Central memory CD8-positive, alpha-beta T cell (primary cell): ENCODE measurements at regions not wholly inside any gene's neighbourhood (a gene's known extent, or its start where the extent isn't known, plus 50 kb on each side); places are given as distances from the start of the nearest gene placed in this dataset.

Source experiments
- ATAC-seq: fragments of 150-1000 bp; cut with Tn5 transposase; replicated peaks from 2 replicates; pipeline ENCODE4 v1.10.0; 2022; ENCODE audit warnings: mild to moderate bottlenecking, moderate FRiP score, moderate number of reproducible peaks; ENCODE audit not compliant: poor library complexity, severe bottlenecking; ENCODE audit errors: extremely low read depth
- DNase-seq, 2 donors: peaks; one replicate each; pipeline ENCODE4 v3.0.0; 2021; ENCODE audit warnings: low spot score in 2 of 2
- H3K27ac Mint-ChIP-seq: one replicate; pipeline ENCODE4 v1.8.0; 2022; ENCODE audit warnings: low read depth, mild to moderate bottlenecking, moderate library complexity, mixed read lengths
- H3K27me3 Mint-ChIP-seq: one replicate; pipeline ENCODE4 v1.8.0; 2022; ENCODE audit warnings: mixed read lengths
- H3K36me3 Mint-ChIP-seq: one replicate; pipeline ENCODE4 v1.8.0; 2022; ENCODE audit warnings: mild to moderate bottlenecking, moderate library complexity, mixed read lengths; ENCODE audit not compliant: insufficient read depth
- H3K4me1 Mint-ChIP-seq: one replicate; pipeline ENCODE4 v1.8.0; 2022; ENCODE audit warnings: mixed read lengths
- H3K4me3 Mint-ChIP-seq: one replicate; pipeline ENCODE4 v1.8.0; 2022; ENCODE audit warnings: mild to moderate bottlenecking, moderate library complexity, mixed read lengths
- H3K9me3 Mint-ChIP-seq: one replicate; pipeline ENCODE4 v1.8.0; 2022; ENCODE audit warnings: mixed read lengths

- H3K9me3 Mint-ChIP-seq = peaks cover 6% of the 10 kb centered on the region
- H3K27ac Mint-ChIP-seq = no peak overlapping the region
- no peaks in the 10 kb centered on the region for H3K27me3 Mint-ChIP-seq
- ATAC-seq (no peak), DNase-seq (no peak)
- no peak overlapping the region for H3K4me3 Mint-ChIP-seq
- no peaks in the 10 kb centered on the region for H3K36me3 Mint-ChIP-seq
- no peaks in the 10 kb centered on the region for H3K4me1 Mint-ChIP-seq
Observed at GRCh38 chr3:95177096-95177495, 1114.2 kb downstream of the NSUN3 start.

DNA sequence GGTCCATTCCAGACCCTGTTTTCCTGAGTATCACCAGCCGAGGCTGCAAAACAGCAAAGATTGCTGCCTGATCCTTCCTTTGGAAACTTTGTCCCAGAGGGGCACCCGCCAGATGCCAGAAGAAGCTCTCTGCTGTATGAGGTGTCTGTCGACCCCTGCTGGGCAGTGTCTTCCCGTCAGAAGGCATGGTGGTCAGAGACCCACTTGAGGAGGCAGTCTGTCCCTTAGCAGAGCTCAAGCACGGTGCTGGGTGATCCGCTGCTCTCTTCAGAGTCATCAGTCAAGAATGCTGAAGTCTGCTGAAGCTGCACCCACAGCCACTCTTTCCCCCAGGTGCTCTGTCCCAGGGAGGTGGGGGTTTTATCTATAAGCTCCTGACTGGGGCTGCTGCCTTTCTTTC is 1121.2 kb downstream of the NSUN3 start:
- Mint-ChIP-seq H3K4me1 (no peaks in the 10 kb centered on the region), H3K27ac (no peak overlapping the region), H3K36me3 (no peaks in the 10 kb centered on the region), H3K27me3 (no peaks in the 10 kb centered on the region), H3K4me3 (no peak overlapping the region), H3K9me3 (peaks cover 18% of the 10 kb centered on the region)
- DNase-seq = no peak
- ATAC-seq = no peak

- no peaks in the 10 kb centered on the region for H3K4me1 Mint-ChIP-seq
- peaks cover 11% of the 10 kb centered on the region for H3K9me3 Mint-ChIP-seq
- no peak overlapping the region for H3K27ac Mint-ChIP-seq
- ATAC-seq = no peak
- no peak overlapping the region for H3K4me3 Mint-ChIP-seq
- H3K36me3 Mint-ChIP-seq = no peaks in the 10 kb centered on the region
- H3K27me3 Mint-ChIP-seq = no peaks in the 10 kb centered on the region
- DNase-seq = no peak
Observed at GRCh38 chr3:95189348-95189747, 1126.5 kb downstream of the NSUN3 start.

DNA sequence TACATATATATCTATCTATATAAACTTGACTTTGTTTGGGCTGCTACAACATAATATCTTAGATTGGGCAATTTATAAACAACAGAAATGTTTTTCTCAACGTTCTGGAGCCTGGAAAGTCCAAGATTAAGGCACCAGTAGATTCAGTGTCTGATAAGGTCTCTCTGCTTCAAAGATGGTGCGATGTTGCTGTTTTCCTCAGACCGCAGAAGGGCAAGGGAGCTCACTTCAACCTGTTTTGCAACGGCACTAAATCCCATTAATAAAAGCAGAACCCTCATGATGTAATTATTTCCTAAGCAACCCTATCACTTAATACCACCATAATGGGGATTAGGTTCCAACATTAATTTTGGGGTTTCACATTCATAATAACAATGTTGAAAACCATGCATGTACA is 1134.8 kb downstream of the NSUN3 start:
- no peak overlapping the region for H3K27ac Mint-ChIP-seq
- ATAC-seq (no peak), DNase-seq (no peak)
- H3K4me1 Mint-ChIP-seq = no peaks in the 10 kb centered on the region
- H3K27me3 Mint-ChIP-seq = no peaks in the 10 kb centered on the region
- peaks cover 1% of the 10 kb centered on the region for H3K36me3 Mint-ChIP-seq
- H3K9me3 Mint-ChIP-seq = peaks cover 11% of the 10 kb centered on the region
- no peak overlapping the region for H3K4me3 Mint-ChIP-seq

DNA sequence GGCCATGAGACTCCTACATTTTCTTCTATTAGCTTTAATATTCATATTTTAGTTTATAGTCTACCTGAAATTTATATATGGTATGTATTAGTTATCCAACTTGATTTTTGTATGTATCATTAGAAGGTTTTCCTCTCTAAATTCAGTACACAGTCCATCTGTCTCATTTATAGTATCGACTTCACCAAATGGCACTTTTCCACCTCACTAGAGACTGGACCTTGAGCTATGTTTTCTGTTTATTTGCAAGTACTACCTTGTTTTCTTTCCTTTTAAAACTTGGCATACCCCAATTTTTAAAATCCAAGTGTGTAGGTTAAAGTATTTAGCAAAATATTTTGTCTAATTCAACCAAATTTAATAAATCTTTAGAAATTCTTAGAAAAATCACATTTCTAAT is 1137.5 kb downstream of the NSUN3 start:
- peaks cover 1% of the 10 kb centered on the region for H3K36me3 Mint-ChIP-seq
- peaks cover 22% of the 10 kb centered on the region for H3K9me3 Mint-ChIP-seq
- H3K27me3 Mint-ChIP-seq = no peaks in the 10 kb centered on the region

GRCh38 chr3:95210878-95211277 is 1148.0 kb downstream of the NSUN3 start:
- no peaks in the 10 kb centered on the region for H3K4me1 Mint-ChIP-seq
- peaks cover 14% of the 10 kb centered on the region for H3K9me3 Mint-ChIP-seq

More for the DNA sequence above, 1137.5 kb downstream of the NSUN3 start:
- Mint-ChIP-seq H3K27ac (no peak overlapping the region), H3K4me1 (no peaks in the 10 kb centered on the region), H3K4me3 (no peak overlapping the region)
- ATAC-seq (no peak), DNase-seq (no peak)

GRCh38 chr3:95212117-95212516 is 1149.3 kb downstream of the NSUN3 start:
- no peak overlapping the region for H3K4me3 Mint-ChIP-seq
- H3K9me3 Mint-ChIP-seq = peaks cover 11% of the 10 kb centered on the region
- no peaks in the 10 kb centered on the region for H3K4me1 Mint-ChIP-seq
- H3K27ac Mint-ChIP-seq = no peak overlapping the region
- ATAC-seq (no peak), DNase-seq (no peak)
- no peaks in the 10 kb centered on the region for H3K36me3 Mint-ChIP-seq
- no peaks in the 10 kb centered on the region for H3K27me3 Mint-ChIP-seq

More at GRCh38 chr3:95210878-95211277, 1148.0 kb downstream of the NSUN3 start:
- ATAC-seq (no peak), DNase-seq (no peak)
- Mint-ChIP-seq H3K27me3 (no peaks in the 10 kb centered on the region), H3K36me3 (no peaks in the 10 kb centered on the region), H3K4me3 (no peak overlapping the region), H3K27ac (no peak overlapping the region)

GRCh38 chr3:95215437-95215957 is 1152.6 kb downstream of the NSUN3 start:
- Mint-ChIP-seq H3K27me3 (no peaks in the 10 kb centered on the region), H3K4me1 (no peaks in the 10 kb centered on the region), H3K4me3 (no peak overlapping the region), H3K9me3 (peaks cover 13% of the 10 kb centered on the region), H3K27ac (no peak overlapping the region), H3K36me3 (no peaks in the 10 kb centered on the region)
- no peak for ATAC-seq
- no peak for DNase-seq

- DNase-seq (no peak), ATAC-seq (no peak)
- Mint-ChIP-seq H3K4me1 (no peaks in the 10 kb centered on the region), H3K27ac (no peak overlapping the region), H3K36me3 (no peaks in the 10 kb centered on the region), H3K27me3 (no peaks in the 10 kb centered on the region), H3K9me3 (peaks cover 6% of the 10 kb centered on the region), H3K4me3 (no peak overlapping the region)
Observed at GRCh38 chr3:95217661-95218060, 1154.8 kb downstream of the NSUN3 start.

DNA sequence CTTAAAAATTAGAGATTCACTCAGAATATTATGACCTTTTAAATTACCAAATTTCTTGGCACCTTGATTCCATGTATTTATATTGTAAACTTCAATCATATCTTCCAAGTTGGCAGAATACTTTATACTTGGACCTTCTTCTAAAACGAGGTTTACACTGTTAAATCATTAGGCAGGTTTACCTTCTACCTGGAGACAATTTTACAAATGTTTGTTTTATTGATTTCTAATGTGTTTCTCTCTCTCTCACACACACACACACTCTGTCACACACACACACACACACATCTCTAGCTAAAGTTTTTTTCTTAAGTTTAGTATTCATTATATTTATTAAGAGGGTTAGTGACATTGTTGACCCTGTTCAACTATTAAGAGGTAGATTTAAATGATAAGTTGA is 1155.6 kb downstream of the NSUN3 start:
- ATAC-seq = no peak
- H3K27ac Mint-ChIP-seq = no peak overlapping the region
- peaks cover 6% of the 10 kb centered on the region for H3K9me3 Mint-ChIP-seq

GRCh38 chr3:95226437-95226836 is 1163.6 kb downstream of the NSUN3 start:
- ATAC-seq (no peak), DNase-seq (no peak)
- H3K4me1 Mint-ChIP-seq = no peaks in the 10 kb centered on the region
- H3K4me3 Mint-ChIP-seq = no peak overlapping the region
- H3K36me3 Mint-ChIP-seq = no peaks in the 10 kb centered on the region
- no peaks in the 10 kb centered on the region for H3K27me3 Mint-ChIP-seq
- no peak overlapping the region for H3K27ac Mint-ChIP-seq
- H3K9me3 Mint-ChIP-seq = peaks cover 21% of the 10 kb centered on the region

More for the DNA sequence above, 1155.6 kb downstream of the NSUN3 start:
- H3K36me3 Mint-ChIP-seq = no peaks in the 10 kb centered on the region
- H3K4me3 Mint-ChIP-seq = no peak overlapping the region
- DNase-seq = no peak
- H3K4me1 Mint-ChIP-seq = no peaks in the 10 kb centered on the region
- H3K27me3 Mint-ChIP-seq = no peaks in the 10 kb centered on the region

DNA sequence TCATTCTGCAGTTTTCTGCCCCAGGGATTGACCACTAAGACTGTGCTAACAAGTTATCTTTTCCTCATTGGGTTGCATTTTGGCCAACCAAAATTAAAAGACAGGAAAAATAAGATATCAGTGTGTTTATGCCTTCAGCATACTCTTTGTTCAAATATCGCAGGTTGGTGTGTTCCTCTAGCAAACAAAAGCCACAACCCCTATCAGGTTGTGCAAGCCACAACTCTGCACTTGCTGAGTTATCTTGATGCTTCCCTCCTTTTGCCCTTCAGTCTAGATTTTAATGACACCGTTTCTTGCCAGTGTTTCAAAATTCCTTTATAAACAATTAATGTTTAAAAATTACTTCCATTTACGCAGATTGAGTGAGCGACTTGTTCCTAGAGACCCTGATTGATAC is 1164.2 kb downstream of the NSUN3 start:
- H3K27me3 Mint-ChIP-seq = no peaks in the 10 kb centered on the region
- H3K4me3 Mint-ChIP-seq = no peak overlapping the region
- no peaks in the 10 kb centered on the region for H3K4me1 Mint-ChIP-seq
- ATAC-seq (no peak), DNase-seq (no peak)
- no peaks in the 10 kb centered on the region for H3K36me3 Mint-ChIP-seq
- peaks cover 21% of the 10 kb centered on the region for H3K9me3 Mint-ChIP-seq
- H3K27ac Mint-ChIP-seq = no peak overlapping the region

- no peak for ATAC-seq
- Mint-ChIP-seq H3K36me3 (no peaks in the 10 kb centered on the region), H3K9me3 (peaks cover 23% of the 10 kb centered on the region), H3K4me1 (no peaks in the 10 kb centered on the region), H3K27ac (no peak overlapping the region), H3K27me3 (no peaks in the 10 kb centered on the region), H3K4me3 (no peak overlapping the region)
- DNase-seq = no peak
Observed at GRCh38 chr3:95228416-95228815, 1165.6 kb downstream of the NSUN3 start.

- Mint-ChIP-seq H3K36me3 (no peaks in the 10 kb centered on the region), H3K27me3 (no peaks in the 10 kb centered on the region), H3K9me3 (peaks cover 29% of the 10 kb centered on the region), H3K27ac (no peak overlapping the region), H3K4me1 (no peaks in the 10 kb centered on the region), H3K4me3 (no peak overlapping the region)
- ATAC-seq (no peak), DNase-seq (no peak)
Observed at GRCh38 chr3:95235916-95236315, 1173.1 kb downstream of the NSUN3 start.
